HG03565 (cell line): ENCODE measurements at regions not wholly inside any gene's neighbourhood (a gene's known extent, or its start where the extent isn't known, plus 50 kb on each side); places are given as distances from the start of the nearest gene placed in this dataset.
"Not testable (repeated sequence)": the region's sequence is repeated elsewhere in the genome, so short reads cannot be mapped to it uniquely, and the experiment has no call there.

Source experiments
- ATAC-seq: cut with Tn5 transposase; IDR thresholded peaks from one replicate; pipeline ENCODE4 v1.9.1; 2021; ENCODE audit warnings: mild to moderate bottlenecking, moderate library complexity; ENCODE audit not compliant: unreplicated experiment

DNA sequence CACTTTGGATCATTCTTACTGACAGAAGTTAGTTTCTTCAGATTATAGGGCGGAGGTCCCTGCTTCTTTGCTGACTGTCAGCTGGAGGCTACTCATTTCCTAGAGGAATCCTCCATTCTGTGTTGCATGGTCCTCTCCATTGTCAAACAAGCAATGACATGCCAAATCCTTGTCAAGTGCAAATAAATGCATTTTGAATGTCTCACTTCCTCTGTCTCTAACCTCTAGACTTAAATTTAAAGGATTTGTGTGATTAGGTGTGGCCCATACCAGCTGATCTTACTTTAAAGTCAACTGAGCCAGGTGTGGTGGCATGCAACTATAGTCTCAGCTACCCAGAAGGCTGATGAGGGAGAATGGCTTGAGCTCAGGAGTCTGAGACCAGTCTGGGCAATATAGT is 458.4 kb upstream of the CCDC179 start:
- ATAC-seq, result no peak

DNA sequence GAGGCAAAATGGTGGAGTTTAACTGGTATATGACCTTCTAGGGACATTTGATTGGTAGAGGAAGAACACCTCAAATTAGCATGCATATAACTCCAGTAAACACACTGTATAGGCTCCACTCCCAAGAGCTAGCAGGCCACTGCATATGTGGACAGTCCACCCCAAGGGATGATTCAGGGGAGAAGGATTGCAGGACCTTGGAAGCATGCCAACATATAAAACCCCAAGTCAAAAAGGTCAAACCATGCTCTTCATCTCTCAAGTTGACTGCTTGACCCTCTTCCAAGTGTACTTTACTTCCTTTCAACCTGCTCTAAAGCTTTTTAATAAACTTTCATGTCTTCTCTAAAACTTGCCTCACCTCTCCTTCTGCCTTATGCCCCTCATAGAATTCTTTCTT is 459.9 kb upstream of the CCDC179 start:
- ATAC-seq, result no peak

GRCh38 chr11:23335586-23335985 is 475.3 kb upstream of the CCDC179 start:
- ATAC-seq, result not testable (repeated sequence)

DNA sequence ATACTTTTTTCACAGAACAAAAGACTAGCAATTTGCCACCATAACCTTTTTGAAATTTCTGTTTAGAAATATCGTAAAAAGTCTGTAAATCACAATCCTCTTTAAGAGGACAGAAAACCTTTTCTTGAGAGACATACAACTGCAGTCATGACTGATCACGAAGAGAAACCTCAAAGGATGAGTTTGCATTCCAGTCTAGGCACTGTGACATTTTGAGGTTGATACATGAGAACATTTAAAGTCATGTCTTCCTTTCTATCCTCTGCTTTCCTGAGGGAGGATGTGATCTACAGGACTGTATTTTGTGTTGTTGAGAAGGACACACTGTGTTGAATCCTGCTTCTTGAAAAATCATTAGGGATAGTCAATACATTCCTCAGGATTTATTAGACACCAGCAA is 476.7 kb upstream of the CCDC179 start:
- ATAC-seq, result no peak

DNA sequence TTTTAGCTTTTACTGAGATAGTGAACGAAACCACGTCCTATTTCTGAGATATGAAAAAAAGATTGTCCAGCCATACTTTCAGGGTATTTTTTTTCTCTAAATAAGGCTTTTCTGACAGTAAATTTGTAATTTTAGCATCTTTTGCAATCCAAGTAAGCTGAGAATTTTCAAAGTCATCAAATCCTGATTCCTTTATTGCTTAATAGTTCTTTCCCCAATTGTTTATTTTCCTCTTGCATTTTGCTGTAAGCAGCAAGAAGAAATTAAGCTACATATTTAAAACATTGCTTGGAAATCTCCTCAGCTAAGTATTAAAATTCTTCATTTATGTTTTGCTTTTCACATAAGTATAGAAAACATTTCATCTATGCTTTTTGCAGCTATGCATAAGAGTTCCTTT is 493.3 kb upstream of the CCDC179 start:
- no peak for ATAC-seq

GRCh38 chr11:23359297-23359696 is 499.0 kb upstream of the CCDC179 start:
- no peak for ATAC-seq

DNA sequence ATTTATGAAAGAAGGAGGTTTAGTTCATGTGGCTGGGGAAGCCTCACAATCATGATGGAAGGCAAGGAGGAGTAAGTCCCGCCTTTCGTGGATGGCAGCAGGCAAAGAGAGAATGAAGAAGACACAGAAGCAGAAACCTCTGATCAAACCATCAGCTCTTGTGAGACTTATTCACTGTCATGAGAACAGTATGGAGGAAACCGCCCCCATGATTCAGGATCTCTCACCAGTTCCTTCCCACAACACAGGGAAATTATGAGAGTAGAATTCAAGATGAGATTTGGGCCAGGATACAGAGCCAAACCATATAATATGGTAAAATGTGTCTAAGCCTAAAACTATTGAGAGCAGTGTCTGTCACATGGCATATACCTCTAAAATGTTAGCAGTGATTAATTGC is 503.8 kb upstream of the CCDC179 start:
- ATAC-seq, result no peak

GRCh38 chr11:23370580-23371275 is 510.5 kb upstream of the CCDC179 start:
- no peak for ATAC-seq

- ATAC-seq, result no peak
Observed at GRCh38 chr11:23377909-23378308, 517.6 kb upstream of the CCDC179 start.

GRCh38 chr11:23391031-23391430 is 530.8 kb upstream of the CCDC179 start:
- ATAC-seq, result no peak

GRCh38 chr11:23398052-23398451 is 537.8 kb upstream of the CCDC179 start:
- no peak for ATAC-seq

DNA sequence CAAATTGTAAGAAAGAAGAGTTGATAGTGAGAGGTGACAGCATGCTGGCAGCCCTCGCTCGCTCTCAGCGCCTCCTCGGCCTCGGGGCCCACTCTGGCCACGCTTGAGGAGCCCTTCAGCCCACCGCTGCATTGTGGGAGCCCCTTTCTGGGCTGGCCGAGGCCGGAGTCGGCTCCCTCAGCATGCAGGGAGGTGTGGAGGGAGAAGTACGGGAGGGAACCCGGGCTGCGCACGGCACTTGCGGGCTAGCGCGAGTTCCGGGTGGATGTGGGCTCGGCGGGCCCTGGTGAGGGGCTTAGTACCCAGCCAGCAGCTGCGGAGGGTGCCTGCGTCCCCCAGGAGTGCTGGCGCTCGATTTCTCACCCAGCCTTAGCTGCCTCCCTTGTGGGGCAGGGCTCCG is 539.7 kb upstream of the CCDC179 start:
- ATAC-seq, result no peak

GRCh38 chr11:23403210-23404185 is 543.2 kb upstream of the CCDC179 start:
- ATAC-seq, result no peak

GRCh38 chr11:23404225-23405160 is 544.2 kb upstream of the CCDC179 start:
- no peak for ATAC-seq

GRCh38 chr11:23405350-23405937 is 545.2 kb upstream of the CCDC179 start:
- no peak for ATAC-seq

DNA sequence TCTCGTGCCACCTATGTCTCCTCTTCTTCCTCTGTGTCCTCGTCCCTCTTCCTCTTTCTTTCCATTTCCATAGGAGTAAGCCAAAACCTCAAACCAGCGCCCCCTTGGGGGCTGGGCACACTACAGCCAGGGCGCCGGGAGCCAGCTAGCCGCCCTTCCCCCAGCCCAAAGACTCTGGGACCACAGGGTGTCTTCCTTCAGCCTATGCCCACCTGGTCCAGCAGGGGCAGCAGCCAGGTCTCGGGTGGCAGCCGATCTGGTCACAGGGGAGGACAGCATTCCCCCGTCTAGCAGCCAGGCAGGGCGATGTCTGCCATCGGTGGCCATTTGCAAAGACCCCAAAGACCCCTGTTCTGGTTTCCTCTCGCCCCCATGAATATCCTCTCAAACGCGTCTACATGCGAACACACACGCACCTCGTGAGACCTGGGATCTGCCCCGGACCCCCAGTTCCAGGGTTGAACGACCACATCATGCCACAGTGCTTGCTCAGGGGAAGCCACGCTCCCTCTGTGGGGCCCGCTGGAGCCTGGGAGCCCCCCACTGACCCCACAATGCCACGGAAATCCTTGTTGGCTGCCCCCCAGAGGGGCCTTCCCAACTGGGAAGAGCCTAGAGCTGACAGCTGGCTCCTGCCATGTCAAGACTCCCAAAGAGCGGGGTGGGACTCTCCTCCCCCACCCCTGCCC is 546.0 kb upstream of the CCDC179 start:
- no peak for ATAC-seq

DNA sequence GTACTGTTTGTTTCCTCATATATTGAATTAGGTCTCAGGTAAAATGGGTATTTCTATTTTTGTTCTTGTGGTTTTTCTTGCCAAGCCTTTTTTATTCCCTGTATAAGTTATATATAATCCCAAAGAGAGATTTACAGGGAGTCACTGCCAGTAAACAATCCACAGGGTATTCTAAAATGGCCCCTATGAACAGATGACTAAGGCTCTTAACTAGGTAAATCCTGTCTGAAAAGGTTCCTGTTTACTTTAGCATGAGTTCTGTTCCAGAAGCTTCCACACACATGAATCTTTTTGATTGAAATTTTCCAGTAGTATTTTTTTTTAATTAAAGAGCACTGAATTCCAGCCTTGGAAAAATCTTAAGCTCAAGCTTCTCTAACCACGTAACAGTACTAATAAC is 552.8 kb upstream of the CCDC179 start:
- no peak for ATAC-seq

GRCh38 chr11:23423104-23423503 is 562.8 kb upstream of the CCDC179 start:
- ATAC-seq, result no peak

GRCh38 chr11:23423656-23424055 is 563.4 kb upstream of the CCDC179 start:
- ATAC-seq, result no peak

DNA sequence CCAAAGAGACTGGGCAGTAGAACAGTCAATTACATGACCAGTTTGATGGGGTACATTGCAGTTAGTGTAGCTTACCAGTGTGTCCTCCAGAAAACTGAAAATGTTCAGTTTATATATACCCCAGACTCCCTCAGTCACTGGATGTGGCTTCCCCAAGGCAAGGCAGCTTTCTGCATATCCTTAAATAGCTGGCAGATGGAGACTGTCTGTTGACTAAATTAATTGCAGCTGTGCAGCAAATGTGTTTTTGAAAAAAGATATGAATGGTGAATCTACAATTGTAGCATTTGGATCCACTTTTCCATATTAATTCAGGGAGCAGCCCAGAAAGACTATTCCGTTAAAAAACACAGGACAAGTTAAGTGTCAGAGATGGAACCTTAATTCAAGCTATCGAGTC is 565.1 kb upstream of the CCDC179 start:
- no peak for ATAC-seq
